IPS DF 19.7 (cell line): ENCODE measurements at regions not wholly inside any gene's neighbourhood (a gene's known extent, or its start where the extent isn't known, plus 50 kb on each side); places are given as distances from the start of the nearest gene placed in this dataset.

Experiments used
- DNase-seq: peaks from one replicate; pipeline ENCODE4 v3.0.0-alpha.2; 2013; ENCODE audit warnings: low read depth, low spot score

- DNase-seq: no peak
These were observed 245.9 kb upstream of the FOXQ1 start for GRCh38 chr6:1065986-1066385.

- DNase-seq: no peak
These were observed 248.1 kb upstream of the FOXQ1 start for GRCh38 chr6:1063671-1064355.

DNA sequence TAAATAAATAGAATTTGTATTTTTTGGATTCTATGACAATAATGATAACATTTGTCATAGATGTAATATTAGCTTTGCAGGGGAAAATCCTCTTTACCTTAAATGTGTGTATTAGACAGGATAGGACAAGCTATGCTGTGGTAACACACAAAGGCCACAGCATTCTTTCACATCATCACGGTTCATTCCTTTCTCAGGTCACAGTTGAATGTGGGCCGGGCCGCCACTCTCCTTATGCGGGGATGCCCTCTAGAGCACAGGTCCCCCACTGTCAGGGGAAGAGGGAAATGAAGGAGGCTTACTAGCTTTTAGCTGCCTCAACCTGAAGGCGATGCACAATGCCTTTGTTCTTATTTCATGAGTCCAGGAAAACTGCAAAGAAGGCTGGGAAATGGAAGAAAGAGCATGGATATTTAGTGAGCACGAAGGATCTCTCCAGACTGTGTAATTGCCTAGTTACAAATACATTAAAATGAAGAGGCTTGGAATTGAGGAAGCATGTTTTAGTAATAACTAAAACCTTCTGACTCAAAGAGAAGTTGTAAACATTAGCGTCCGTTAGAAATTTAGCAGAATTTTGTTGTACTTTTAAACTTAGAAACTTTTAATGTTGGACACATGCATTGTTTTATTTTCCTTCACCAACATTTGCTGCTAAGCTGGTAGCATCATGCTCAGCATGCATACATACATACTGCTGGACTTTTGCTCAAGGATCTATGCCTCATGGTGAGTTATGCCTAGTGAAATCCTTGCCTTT, 248.9 kb upstream of the FOXQ1 start:
- no peak for DNase-seq

DNA sequence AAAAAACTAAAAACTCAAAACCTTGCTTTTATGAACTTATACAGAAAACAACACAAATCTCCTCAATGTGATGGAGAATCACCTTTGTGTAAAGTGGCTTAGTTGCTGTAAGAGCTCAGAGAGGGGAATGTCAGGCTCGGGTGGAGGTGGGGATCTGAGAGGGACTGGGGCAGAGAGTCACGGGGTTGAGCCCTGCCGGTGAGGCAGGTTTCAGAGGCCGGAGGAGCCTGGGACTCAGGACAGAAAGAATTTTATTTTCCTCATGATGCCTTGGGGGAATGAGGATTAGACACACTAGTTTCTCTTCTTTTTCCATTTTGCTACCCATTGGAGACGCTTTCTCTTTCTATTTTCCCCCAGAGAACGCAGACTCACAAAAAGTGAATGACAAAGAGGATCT, 252.3 kb upstream of the FOXQ1 start:
- no peak for DNase-seq

DNA sequence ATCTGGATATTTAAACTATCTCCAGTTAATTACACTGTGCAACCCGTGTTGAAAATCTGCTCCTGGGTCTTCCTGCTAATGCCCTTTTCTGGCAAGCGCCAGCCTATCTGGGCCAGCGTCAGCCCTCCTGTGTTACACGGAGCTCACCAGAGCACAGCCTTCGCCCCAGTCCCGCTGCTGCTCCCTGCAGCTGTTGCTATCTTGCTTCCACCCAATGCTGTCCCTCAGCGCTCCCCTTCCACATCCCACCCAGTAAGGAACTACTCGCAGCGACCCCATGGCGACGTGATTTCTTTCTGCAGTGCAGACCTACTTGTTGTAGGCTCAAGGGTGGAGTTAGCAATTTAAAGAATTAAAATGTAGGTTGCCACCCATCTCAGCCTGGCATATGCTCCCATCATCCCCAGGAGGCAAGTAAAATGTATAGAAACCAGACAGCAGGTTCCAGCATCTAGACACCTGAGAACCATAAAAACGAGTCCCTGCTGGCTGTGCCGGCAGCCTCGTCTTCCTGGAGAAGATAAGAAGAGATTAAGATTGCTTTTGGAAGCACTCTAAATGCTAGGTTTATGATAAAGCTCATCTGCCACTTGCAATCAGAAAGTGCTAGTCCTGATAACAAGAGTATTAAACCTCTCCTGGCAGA, 254.3 kb upstream of the FOXQ1 start:
- no peak for DNase-seq

GRCh38 chr6:1055015-1055921, 256.6 kb upstream of the FOXQ1 start:
- no peak for DNase-seq

DNA sequence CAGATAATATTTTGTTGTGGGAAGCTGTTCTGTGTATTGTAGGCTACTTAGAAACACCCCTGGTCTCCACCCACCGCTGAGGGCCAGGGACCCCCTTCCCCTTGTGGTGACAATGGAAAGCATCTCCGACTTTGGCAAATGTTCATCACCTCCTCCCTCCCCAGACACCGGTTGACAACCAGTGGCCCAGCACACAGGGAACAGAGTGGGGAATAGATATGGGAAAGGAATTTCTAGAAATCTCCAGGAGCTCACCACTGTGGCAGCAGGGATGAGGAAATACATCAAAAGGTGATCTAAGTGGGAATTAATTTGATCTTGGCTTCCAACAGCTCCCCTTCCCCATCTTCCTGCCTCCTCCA, 257.3 kb upstream of the FOXQ1 start:
- no peak for DNase-seq

- DNase-seq: no peak
These were observed 258.3 kb upstream of the FOXQ1 start for GRCh38 chr6:1053586-1053985.

DNA sequence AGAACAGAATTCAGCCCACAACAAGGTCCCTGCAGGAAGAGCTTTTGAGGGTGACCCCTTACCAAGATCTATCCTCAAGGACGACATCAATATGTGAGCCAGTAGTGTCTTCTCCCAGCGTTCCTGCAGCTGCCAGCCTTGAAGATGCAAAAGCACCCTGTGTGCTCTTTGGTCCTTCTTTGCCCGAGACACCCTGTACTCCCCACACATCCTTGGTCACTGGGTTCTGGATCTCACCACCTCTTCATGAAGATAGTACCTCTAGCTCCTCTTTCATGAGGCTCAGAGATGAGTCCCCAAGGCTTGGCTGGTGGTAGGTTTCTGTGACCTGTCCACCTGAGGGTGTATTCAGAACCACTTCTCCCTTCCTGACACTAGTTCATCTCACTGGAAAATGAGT, 259.6 kb upstream of the FOXQ1 start:
- DNase-seq: no peak

DNA sequence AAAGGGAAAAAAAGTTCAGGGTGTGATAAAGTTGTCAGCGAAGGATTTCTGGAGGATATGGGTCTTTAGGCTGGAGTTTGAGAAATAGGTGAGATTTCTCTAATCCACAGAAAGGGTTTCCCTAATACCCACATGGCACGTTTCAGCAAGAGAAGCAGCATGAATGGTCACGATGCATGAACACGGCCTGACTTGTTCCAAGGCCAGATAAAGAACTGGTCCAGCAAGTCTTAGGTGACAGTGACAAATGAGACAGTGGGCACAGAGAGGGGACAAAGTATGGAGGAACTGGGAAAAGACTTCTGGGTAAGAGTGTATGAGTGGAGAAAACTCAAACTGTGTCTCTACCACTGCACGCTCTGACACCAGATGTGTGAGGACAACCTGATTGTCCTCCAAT, 262.0 kb upstream of the FOXQ1 start:
- DNase-seq: no peak

DNA sequence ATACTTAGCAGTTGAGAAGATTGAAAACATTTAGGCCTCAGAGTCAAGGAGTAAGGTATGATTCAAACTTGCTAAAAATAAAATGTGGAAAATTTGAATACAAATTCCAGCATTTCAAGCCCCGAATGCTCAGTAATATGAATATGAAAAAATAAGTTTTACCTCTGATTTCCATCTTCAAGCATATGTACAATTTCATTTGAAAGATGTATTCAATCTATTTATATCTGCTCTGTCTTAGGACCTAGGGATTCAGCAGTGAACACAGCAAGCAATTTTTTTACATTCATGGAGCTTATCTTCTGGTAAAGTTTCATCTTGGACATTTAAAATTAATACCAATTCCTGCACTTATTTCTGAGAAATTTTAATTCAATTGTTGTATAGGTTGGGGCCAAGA, 262.7 kb upstream of the FOXQ1 start:
- DNase-seq: no peak

GRCh38 chr6:1047981-1048541, 263.8 kb upstream of the FOXQ1 start:
- no peak for DNase-seq

GRCh38 chr6:1045239-1045638, 266.7 kb upstream of the FOXQ1 start:
- no peak for DNase-seq

GRCh38 chr6:1044040-1044836, 267.7 kb upstream of the FOXQ1 start:
- DNase-seq: no peak

DNA sequence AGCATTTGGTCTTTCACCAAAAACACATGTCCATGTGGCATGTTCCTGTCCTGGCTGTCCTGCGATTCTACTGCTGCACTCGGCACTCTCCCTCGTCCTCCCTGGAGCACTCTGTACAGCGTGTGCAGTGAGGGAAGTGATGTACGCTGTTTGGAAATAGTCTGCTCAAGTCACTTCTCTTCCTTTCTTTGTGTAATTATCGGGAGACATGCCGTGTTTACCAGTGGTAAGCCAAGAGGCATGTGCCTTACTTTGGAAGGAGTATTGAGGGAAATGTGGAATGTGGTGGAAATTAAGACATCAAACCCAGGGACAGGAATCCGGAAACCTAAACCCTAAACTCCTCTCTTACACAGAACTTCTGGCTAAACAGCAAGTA, 268.5 kb upstream of the FOXQ1 start:
- DNase-seq: no peak

DNA sequence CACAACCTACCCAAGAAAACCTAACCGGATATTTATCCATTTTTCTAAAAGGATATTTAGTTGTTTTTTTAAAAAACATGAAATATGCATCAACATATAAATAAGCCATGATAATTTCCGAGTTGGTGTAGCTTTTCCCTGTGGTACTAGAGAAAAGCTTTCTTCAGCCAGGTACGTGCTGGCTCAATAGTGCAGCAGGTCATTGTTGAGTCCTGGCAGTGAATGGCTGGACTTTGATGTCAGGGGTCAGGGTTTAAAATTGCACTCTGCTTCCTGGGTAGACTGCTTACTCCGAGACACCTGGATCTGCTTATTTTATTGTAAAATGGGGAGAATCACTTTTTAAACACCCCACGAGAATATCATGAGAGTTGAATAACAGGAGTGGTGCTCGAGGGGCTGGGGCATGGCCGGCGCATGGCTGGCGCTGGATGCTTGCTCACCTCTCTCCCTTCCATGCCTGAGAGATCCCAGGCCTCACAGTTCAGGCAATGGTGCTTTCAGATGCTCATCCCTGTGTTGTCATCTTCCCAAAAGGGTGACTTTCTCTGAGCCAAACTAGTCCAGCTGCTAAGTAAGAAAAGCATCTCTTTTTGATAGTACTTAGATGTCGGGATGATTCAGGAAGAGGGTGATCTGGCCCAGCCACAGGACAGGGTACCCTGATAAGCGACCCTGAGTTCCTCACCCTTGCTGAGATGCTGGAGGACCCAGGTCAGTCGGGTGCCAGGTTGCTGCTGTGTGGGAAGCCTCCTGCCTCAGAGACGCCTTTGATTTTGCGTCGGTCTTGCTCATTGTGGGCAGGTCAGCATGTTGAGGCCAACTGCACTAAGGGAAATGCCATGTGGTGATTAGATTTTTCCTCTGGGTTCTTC, 269.1 kb upstream of the FOXQ1 start:
- DNase-seq: no peak

DNA sequence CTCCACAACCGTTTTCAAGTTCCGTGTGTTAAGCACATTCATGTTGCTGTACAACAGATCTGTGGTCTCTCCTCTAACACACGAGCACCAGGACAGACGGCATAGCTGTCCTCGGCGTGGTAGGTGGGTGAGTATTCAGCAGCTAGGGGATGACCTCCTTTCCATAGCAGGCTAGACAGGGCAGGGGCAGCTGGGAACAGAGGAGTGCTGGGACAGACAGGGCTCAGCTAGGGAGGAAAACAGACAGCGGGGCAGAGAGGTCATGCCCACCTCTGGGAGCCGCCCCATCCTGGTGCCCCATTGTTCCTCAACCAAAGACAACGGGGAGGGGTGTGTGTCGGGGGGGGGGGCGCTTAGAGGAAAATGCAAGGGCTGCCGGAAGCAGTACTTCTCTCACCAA, 271.5 kb upstream of the FOXQ1 start:
- DNase-seq: no peak

DNA sequence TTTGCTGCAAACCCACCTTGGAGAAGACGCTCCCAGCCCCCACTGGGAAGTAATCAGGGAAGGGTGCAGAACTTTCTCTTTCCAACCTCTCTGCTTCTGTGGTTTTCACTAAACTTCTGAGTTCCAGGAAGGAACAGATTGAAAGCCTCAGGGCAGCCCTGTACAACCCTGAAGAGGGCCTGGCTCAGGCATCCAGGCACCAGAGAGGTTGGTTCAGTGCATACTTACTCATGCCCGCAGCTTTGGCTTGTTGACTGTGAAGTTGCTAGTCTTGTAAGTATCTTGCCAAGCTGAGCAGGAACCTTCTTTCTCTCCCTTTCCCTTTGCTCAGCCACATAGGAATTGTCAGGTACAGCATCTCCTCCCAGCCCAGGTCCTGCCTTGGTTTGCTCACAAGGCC, 272.2 kb upstream of the FOXQ1 start:
- DNase-seq: no peak

DNA sequence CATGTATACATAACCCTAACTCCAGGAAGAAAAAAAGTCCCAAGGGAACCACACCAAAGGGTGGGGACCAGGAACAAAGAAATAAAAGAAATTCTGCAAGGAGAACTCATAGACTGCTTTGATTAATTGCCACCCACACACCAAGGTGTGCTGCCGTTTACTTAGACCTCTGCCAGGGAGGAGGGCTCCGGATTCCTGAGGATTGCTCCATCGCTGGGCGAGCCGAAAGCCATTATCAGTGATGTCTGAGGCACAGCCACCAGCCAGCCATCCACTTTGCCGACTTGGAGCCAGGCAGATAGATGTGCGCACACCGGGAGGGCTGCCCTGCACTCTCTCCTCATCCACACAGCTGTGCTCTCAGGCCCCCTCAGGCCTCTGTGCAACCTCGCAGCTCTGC, 272.7 kb upstream of the FOXQ1 start:
- DNase-seq: no peak
